ENCODE measurements at regions not wholly inside any gene's neighbourhood (a gene's known extent, or its start where the extent isn't known, plus 50 kb on each side); places are given as distances from the start of the nearest gene placed in this dataset.

- H4K20me1 ChIP-seq (ENCODE audit: control insufficient read depth, extremely low read depth, insufficient read depth, low read length) = no peaks in the 10 kb centered on the region
- no peaks in the 10 kb centered on the region for H3K79me2 ChIP-seq (ENCODE audit: control insufficient read depth, insufficient read depth, low read length)
- H3K27ac ChIP-seq (ENCODE audit: insufficient read depth, low read length) = no peak overlapping the region
- no peak overlapping the region for H2AFZ ChIP-seq (ENCODE audit: low read length)
- no peaks in the 10 kb centered on the region for H3K27me3 ChIP-seq (ENCODE audit: control insufficient read depth, insufficient read depth, low read length)
- H3K9ac ChIP-seq (ENCODE audit: insufficient read depth, low read length) = no peak overlapping the region
- no peaks in the 10 kb centered on the region for H3K36me3 ChIP-seq (ENCODE audit: control insufficient read depth, insufficient read depth, low read length)
- TF ChIP-seq EZH2 (IDR thresholded peaks at IDR 0.05; ENCODE audit: low read length, missing control alignments) = no peak
- TF ChIP-seq CTCF (conservative IDR thresholded peaks at IDR 0.05 in 1 of 2, IDR thresholded peaks at IDR 0.05 in 1 of 2; ENCODE audit: low read depth in 1 of 2, low read length in 2 of 2) = no peak
- H3K4me2 ChIP-seq (ENCODE audit: extremely low read depth, insufficient read depth, low read length) = no peak overlapping the region
- no peak overlapping the region for H3K4me3 ChIP-seq (replicated peaks in 1 of 4; ENCODE audit: control extremely low read depth in 1 of 4, insufficient read depth in 1 of 4, low read depth in 3 of 4, low read length in 4 of 4)
- H3K9me3 ChIP-seq (ENCODE audit: control insufficient read depth, insufficient read depth, low read depth, low read length) = peaks cover 2% of the 10 kb centered on the region
- no peak for DNase-seq (ENCODE audit: low read depth in 2 of 2)
- no peaks in the 10 kb centered on the region for H3K4me1 ChIP-seq (ENCODE audit: control insufficient read depth, extremely low read depth, insufficient read depth, low read length)
These were observed 468.9 kb upstream of the HS6ST1 start for GRCh38 chr2:128787616-128788015.

- H3K4me1 ChIP-seq (ENCODE audit: control insufficient read depth, extremely low read depth, insufficient read depth, low read length) = no peaks in the 10 kb centered on the region
- no peaks in the 10 kb centered on the region for H3K27me3 ChIP-seq (ENCODE audit: control insufficient read depth, insufficient read depth, low read length)
- H3K9me3 ChIP-seq (ENCODE audit: control insufficient read depth, insufficient read depth, low read depth, low read length) = peaks cover 2% of the 10 kb centered on the region
- H3K27ac ChIP-seq (ENCODE audit: insufficient read depth, low read length) = no peak overlapping the region
- no peaks in the 10 kb centered on the region for H4K20me1 ChIP-seq (ENCODE audit: control insufficient read depth, extremely low read depth, insufficient read depth, low read length)
- TF ChIP-seq CTCF (conservative IDR thresholded peaks at IDR 0.05 in 1 of 2, IDR thresholded peaks at IDR 0.05 in 1 of 2; ENCODE audit: low read depth in 1 of 2, low read length in 2 of 2) (no peak), EZH2 (IDR thresholded peaks at IDR 0.05; ENCODE audit: low read length, missing control alignments) (no peak)
- H2AFZ ChIP-seq (ENCODE audit: low read length) = no peak overlapping the region
- no peaks in the 10 kb centered on the region for H3K36me3 ChIP-seq (ENCODE audit: control insufficient read depth, insufficient read depth, low read length)
- DNase-seq (ENCODE audit: low read depth in 2 of 2) = no peak
- H3K4me2 ChIP-seq (ENCODE audit: extremely low read depth, insufficient read depth, low read length) = no peak overlapping the region
- H3K9ac ChIP-seq (ENCODE audit: insufficient read depth, low read length) = no peak overlapping the region
- H3K4me3 ChIP-seq (replicated peaks in 1 of 4; ENCODE audit: control extremely low read depth in 1 of 4, insufficient read depth in 1 of 4, low read depth in 3 of 4, low read length in 4 of 4) = no peak overlapping the region
- no peaks in the 10 kb centered on the region for H3K79me2 ChIP-seq (ENCODE audit: control insufficient read depth, insufficient read depth, low read length)
These were observed 470.1 kb upstream of the HS6ST1 start for GRCh38 chr2:128788636-128789220.

- H3K79me2 ChIP-seq (ENCODE audit: control insufficient read depth, insufficient read depth, low read length) = no peaks in the 10 kb centered on the region
- H2AFZ ChIP-seq (ENCODE audit: low read length) = no peak overlapping the region
- no peaks in the 10 kb centered on the region for H3K27me3 ChIP-seq (ENCODE audit: control insufficient read depth, insufficient read depth, low read length)
- peaks cover 2% of the 10 kb centered on the region for H3K9me3 ChIP-seq (ENCODE audit: control insufficient read depth, insufficient read depth, low read depth, low read length)
- no peak overlapping the region for H3K27ac ChIP-seq (ENCODE audit: insufficient read depth, low read length)
- no peak overlapping the region for H3K4me3 ChIP-seq (replicated peaks in 1 of 4; ENCODE audit: control extremely low read depth in 1 of 4, insufficient read depth in 1 of 4, low read depth in 3 of 4, low read length in 4 of 4)
- TF ChIP-seq CTCF (conservative IDR thresholded peaks at IDR 0.05 in 1 of 2, IDR thresholded peaks at IDR 0.05 in 1 of 2; ENCODE audit: low read depth in 1 of 2, low read length in 2 of 2) (no peak), EZH2 (IDR thresholded peaks at IDR 0.05; ENCODE audit: low read length, missing control alignments) (no peak)
- no peak overlapping the region for H3K4me2 ChIP-seq (ENCODE audit: extremely low read depth, insufficient read depth, low read length)
- H3K9ac ChIP-seq (ENCODE audit: insufficient read depth, low read length) = no peak overlapping the region
- DNase-seq (ENCODE audit: low read depth in 2 of 2) = no peak
- H4K20me1 ChIP-seq (ENCODE audit: control insufficient read depth, extremely low read depth, insufficient read depth, low read length) = no peaks in the 10 kb centered on the region
- no peaks in the 10 kb centered on the region for H3K4me1 ChIP-seq (ENCODE audit: control insufficient read depth, extremely low read depth, insufficient read depth, low read length)
- no peaks in the 10 kb centered on the region for H3K36me3 ChIP-seq (ENCODE audit: control insufficient read depth, insufficient read depth, low read length)
These were observed 470.6 kb upstream of the HS6ST1 start for GRCh38 chr2:128789221-128789620.
